ENCODE measurements at regions not wholly inside any gene's neighbourhood (a gene's known extent, or its start where the extent isn't known, plus 50 kb on each side); places are given as distances from the start of the nearest gene placed in this dataset.

DNA sequence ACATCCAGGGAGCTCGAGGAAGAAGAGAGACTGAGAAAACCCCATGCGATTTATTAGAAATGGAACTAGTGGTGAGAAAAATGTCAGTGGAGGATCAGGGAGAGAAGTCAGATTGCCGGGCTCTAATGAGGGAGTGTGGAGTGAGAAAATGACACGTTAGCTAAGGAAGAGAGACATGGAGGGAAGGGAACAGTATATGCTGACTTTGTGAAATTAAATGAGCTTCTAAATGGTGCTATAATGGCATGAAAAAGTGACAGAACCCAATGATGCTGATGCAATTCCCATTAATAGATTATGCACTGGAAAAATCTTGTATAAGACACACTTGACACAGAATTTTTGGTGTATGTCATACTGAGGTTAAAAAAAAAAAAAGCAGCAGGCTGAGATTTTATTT lies 112.6 kb downstream of the HSPH1 start:
- DNase-seq (ENCODE audit: low read depth in 2 of 2), result no peak

DNA sequence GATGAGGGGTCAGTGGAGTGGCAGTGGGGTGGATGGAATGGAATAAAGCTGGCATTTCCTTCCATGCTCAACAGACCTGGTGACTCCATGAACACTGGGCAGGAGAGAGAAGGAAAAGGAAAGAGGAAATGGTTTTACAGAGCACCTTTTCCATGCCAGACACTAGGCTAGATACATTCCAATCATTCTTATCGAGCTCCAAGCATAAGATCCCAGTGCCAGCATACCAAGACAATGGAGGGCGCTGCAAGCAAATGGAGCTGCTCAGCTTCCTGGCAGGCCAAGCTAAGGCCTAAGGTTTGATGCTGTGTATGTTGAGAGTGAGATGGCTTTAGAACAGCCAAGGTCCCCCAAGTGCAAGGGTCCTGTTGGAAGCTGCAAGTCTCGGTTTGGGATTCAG lies 113.2 kb downstream of the HSPH1 start:
- no peak for DNase-seq (ENCODE audit: low read depth in 2 of 2)

DNA sequence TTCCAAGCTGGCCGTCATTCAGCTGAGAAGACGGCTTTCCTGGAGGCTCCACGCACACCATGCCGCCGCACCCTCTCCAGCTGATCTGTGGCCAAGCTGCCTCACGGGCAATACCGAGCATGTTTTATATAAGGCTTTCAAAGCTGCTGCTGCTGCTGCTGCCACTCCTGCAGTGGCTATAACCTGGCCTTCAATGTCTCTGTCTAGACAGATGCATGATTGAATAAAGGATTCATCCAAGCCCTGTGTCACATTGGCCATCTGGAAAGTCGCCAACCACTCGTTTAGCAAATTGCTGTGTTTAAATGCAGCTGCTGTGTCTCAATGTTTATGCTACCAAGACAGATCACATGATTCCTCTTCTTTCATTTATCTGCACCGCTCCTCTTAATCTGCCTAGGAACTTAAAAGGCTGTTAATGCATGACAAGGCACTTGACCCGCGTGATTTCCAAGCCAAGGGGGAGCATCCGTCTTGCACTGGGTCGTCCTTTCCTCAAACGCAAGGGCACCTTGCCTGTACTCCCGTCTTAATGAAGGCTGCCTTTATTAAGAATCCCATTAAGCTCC lies 114.3 kb downstream of the TEX26 start:
- DNase-seq (ENCODE audit: low read depth in 2 of 2), result no peak

DNA sequence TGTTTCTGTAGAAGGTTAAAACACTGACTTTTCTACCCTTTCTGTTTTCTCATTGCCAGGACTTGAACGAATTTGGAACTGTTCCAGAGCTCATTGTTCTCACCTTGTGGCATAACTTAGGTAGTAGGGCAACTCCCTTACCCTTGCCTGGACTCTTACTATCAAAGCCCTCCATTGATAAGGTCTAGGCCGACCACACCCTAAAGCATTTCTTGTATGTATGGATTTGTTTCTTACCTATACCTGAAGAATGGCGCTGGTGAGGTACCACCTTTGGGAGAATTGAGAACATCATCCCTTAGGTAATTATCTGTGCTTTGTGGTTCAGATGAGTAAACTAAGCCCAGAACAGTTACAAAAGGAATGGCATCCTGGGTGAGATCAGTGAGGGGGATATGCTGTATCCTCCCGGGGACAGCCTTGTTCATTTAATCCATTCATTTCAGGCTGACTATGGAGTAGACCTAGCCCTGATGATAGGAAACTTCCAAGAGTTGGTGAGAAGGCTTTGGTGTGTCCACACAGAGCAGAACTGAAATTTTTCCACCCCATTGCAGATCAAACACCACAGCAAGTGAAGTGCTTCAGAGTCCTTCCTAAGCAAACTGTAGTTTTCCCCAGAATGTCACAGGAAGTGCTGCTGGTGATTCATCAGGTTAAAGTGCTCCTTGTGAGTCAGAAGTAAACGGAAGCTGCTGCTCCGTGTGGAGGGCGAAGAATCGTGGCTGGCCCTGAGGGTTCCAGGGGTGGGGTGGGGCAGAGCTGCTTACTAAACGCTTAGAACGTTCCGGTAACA lies 113.0 kb downstream of the TEX26 start:
- DNase-seq (ENCODE audit: low read depth in 2 of 2), result peak; percentile 56 to 76

DNA sequence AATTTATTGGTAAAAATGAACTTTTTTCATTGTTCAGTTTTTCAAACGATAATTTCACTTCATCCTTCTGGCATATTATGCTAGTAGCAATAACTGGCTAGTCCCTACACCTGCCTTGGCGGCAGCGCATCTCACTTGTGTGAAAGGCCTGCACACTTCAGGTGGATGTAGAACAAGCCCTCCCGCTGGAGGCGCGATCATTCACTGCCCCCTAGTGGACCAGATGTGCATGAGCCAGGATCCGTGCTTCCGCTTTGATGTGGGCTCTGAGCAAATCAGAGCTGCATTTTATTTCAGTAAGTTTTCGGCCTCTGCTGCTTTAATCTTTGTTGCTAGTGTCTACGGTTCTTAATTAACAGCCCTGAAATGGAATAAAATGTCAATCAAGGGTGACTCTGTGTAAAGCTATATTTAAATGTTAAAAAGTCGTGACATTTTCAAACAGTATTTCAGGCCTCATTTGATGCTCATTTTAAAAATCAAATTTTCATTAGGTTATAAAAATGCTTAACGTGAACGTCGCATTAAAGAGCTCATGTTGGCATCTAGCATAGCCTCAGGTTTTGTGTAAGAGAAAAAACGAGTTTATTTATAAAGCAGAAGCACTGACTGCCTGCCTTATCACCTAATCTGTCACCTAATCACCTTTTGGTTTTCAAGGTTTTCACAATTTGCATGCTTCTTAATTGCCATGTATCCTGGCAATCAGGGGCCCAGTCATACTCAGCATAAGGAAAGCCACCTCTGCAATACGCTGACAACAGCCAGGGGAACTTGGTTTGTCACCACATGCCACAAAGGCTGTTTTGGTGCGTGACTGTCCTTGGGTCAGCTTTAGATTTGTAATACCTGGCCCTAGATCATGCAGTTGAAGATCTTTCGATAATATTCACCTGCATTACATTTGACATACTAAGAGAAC lies 112.2 kb downstream of the TEX26 start:
- DNase-seq (ENCODE audit: low read depth in 2 of 2), result peak; percentile 58 to 63

DNA sequence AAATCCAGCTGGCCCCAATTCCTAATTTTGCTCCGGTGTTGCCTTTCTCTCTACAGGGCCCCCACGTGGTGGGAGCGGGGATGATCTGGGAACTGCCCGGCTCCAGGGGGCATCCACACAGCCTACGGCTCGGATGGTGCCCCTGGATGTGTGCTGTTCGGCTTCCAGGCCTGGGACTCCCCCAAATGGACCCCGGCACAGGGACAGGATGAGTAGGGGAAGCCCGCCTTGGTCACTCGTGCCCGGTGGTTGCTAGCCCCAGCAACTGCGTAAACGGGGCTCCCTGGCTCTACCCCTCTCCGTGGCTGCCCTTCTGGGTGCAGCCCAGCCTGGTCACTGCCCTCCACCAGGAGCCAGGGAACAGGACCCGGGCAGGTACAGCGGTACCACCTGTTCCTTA lies 111.5 kb downstream of the TEX26 start:
- DNase-seq (ENCODE audit: low read depth in 2 of 2), result no peak

DNA sequence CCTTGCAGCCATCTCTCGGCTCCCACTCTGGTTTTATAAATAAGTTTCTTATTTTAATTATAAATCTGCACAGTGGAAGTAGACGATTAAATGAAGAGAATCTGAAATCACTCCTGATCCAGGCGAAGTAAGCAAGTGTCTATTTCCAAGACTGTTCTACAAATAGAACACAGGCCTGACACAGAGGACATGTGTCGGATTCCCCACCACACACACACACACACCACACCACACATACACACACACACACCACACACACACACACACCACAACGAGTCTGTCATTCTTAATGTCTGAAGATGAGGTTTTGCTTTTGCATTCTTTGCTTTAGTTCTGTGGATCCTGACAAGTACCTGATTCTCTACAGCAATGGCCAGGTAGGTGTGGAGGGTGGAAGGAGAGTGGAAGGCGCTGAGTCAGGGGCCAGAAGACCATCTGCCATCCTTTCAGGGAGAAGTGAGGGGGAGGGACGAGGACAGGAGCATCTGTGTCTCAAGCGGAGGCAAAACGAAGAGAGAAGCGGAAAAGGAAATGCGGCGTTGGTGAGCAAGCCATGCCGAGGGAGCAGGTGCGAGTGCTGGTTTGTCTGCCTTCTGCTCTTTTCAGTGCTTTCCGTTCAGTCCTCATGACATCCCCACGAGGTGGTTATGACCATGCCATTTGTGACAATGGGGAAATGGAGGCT lies 110.2 kb downstream of the TEX26 start:
- no peak for DNase-seq (ENCODE audit: low read depth in 2 of 2)

DNA sequence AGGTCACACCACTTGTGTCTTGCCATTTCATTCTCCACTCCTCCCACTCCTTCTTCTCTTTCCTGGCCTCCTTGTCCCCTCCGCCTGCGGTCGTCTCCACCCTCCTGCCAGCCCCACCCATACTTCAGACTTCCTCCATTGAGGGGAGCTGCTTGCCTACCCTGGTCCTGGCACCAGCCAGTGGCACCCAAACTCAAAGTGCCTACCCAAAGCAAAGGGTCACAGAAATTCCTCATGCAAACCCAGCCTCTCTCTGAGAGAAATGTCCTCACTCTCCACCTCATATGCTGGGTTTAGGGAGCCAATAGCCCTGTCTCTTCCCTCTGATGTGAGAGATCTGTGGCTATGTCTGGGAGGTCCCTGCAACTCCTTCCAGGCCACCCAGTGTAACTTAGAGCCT lies 109.6 kb downstream of the TEX26 start:
- no peak for DNase-seq (ENCODE audit: low read depth in 2 of 2)

DNA sequence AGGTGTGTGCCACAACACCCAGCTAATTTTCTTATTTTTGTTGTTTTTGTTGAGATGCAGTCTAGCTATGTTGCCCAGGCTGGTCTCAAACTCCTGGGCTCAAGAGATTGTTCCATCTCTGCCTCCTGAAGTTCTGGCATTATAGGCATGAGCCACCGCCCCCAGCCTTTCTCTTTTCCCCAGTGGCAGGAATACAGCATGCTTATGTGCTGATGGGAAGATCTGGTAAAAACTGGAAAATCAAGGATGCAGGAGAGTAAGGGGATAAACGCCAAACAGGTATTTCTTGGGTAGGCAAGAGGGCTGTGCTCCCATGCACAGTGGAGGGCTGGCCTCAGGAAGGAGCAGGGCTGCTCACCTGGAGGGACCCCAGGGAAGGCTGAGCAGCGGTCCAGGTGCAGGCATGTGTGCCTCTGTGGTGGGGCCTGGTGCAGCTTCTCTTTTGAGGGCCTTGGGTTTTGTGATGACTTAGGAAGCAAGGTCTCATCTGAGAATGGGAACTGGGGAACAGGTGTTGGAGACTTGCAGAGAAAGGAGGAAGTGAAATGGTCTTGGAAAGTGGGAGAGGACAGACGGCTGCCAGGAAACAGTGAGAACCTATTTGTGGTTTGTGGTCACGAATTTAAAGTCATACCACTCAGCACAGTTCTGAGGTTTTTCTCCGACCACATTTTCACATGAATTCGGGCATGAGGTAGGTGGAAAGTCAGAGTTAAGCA lies 106.5 kb downstream of the TEX26 start:
- DNase-seq (ENCODE audit: low read depth in 2 of 2), result no peak

DNA sequence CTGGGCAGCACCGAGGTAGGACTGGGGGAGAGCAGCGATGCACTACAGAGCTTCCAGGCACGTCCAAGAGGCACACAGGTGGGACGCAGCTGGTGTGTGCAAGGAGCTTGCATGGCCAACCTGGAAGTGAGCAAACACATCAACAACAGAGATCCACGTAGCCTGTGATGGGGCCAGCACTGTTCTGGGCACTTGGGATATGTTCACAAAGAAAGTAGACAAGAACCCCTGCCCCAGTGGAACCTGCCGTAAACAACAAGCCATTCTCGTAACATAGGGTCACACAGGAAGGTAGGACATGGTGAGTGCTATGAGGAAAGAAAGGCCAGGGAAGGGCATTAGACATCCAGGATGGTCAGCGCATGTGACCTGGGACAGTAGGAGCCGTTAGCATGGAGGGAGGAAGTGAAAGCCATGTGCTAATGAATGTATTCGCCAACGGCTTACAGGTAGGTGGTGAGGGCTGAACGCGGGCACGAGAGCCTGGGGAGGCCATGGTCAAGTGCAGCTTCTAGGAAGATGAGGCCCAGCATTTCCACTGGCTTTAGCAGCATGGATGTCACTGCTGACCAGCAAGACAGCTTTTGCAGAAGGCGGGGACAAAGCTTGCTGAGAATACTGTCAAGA lies 105.5 kb downstream of the TEX26 start:
- DNase-seq (ENCODE audit: low read depth in 2 of 2), result no peak

DNA sequence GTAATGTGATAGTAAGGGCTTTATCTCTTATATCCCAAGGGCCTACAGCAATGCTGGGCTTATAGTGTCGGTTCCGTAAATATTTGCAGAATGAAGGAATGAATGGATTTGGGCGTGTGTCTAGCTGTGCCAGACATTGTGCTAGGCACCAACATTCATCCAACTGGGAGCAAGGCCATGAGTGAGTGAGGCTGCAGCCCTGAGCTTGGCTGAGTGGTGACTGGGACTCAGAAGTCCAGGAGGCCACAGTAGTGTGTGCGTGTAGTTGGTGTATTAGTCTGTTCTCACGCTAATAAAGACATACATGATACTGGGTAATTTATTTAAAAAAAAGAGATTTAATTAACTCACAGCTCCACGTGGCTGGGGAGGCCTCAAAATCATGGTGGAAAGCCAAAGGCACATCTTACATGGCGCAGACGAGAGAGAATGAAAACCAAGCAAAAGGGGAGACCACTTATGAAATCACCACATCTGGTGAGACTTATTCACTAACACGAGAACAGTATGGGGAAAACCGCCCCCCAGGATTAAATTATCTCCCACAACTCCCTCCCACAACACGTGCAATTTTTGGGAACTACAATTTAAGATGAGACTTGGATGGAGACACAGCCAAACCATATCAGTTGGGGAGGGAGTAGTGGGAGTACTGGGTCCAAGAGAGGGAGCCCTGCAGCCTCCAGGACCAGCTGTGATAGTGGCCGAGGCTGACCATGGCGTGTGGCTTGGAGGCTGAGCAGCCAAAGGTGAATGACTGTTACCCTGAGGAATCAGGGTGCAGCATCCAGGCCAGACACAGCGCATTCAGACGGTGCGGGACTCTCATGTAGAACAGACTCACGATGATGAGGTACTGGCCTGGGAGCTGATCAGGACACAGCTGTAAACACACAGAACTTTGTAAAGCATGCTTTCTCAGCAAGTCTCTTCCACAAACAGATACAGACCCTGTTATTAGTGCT lies 104.6 kb downstream of the TEX26 start:
- DNase-seq (ENCODE audit: low read depth in 2 of 2), result no peak

DNA sequence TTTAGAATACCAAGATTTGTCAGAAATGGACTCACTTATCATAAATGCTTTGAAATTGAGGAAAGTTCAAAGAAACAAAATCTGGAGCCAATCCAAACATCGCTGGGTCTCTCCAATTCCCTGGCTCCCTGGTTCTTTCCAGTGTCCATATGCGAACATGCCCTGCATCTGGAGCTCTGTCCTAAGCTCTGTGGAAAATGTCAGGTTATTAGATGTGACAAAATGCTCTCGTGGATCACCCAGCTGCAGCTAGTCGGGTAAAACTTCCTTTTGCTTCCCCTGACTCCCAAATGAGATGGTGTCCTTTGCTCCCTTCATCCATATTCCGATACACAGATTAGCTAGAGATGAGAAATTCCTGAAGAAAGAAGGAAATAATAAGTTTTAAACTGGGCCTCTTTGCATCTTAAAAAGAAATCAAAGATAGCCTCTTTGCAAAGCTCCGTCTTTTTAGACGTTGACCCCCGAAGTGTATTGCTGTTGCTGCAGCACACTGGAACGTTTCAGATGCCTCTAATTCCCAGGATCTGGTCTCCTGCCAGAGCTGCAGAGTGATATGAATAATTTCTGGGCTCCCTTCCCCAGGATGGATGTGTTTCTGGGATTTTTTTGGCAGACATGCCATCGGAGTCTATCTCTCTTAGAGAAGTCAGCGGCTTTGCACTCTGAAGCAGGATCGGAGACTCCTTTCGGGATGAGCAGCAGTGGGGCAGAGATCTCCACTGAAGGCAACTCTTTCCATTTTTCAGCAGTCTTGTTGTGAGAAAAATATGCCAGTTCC lies 102.9 kb downstream of the TEX26 start:
- no peak for DNase-seq (ENCODE audit: low read depth in 2 of 2)

DNA sequence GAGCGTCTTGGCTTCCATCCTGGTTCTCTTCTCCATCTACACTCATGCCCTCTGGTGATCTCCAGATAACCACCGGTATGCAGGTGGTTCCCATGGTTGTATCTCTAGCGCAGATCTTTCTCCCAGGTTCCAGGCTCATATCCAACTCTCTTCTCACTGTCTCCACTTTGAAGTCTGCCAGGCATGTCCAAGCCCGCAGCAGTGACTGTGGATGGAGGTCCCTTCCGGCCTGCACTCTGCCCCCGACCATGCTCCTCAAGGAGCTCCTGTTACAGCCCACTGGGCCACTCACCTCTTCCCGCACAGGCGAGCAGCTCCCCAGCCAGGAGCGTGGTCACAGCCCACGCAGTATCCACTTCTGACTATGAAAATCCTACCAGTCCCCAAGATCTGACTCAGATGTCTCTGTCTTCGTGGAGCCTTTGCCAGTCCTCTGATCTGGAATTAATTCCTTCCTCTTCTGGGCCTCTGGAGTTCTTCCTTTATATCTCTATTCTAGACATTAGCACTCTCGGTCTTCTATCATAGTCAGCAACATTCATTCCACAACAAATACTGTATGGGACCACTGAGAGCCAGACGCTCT lies 100.2 kb downstream of the TEX26 start:
- no peak for DNase-seq (ENCODE audit: low read depth in 2 of 2)

DNA sequence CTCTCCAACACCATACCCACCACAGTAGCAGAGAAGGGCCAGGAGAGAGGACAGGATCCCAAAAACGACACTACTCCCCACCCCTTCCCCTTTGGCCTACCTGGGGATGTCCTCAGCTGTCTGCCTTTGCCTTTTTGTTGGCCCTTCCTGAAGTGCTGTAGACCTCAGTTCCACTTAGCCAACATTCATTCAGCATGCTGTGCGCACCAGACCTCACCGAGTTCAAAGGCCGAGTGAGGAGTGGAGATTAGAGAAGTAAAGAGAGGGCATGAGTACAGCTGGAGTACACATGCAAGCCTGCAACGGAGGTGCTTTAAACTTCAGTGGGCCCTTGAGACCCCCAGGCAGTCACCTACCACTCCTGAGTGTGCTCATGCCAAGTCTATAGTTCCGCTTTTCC lies 99.0 kb downstream of the TEX26 start:
- DNase-seq (ENCODE audit: low read depth in 2 of 2), result no peak

DNA sequence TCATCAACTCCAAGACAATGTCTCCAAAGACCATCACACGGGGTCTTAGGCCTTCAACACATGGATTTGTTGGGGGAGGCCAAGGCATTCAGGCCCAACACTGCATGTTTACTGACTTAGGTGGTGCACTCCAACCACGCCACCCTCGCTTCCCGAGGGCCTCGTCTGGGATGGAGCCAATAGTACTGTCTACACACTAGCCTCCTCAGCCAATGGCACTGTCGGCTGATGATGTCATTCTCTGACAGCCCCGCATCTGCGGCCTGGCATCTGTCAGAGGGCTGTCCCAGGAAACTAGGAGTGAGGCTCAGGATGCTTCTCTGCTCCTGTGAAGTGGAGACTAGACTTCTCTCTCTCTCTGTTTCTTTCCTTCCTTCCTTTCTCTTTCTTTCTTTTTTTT lies 96.6 kb downstream of the TEX26 start:
- no peak for DNase-seq (ENCODE audit: low read depth in 2 of 2)

DNA sequence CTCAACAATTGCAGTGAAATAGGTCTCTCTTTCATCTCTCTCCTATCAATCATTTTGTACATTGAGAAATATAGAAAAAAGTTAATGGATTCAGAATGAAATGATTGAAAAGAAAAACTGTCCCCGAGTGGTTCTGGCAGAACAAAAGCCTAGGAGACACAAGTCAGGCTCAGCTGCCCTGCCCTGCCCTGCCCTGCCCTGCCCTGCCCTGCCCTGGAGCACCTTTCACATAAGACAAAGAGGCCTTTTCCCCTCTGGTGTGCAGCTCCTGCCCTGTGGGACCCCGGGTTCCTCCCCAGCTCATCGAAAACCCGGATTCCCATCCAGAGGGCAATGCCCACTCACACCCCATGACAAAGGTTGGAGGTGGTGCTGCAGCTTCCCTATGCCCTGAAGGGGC lies 94.7 kb downstream of the TEX26 start:
- DNase-seq (ENCODE audit: low read depth in 2 of 2), result no peak
